GM23338 (cell line): ENCODE measurements at regions not wholly inside any gene's neighbourhood (a gene's known extent, or its start where the extent isn't known, plus 50 kb on each side); places are given as distances from the start of the nearest gene placed in this dataset.

Experiments used
- ATAC-seq: fragments of 200-7000 bp; cut with Tn5 transposase; 3 replicates; pipeline ENCODE4 v1.9.1; 2020
- DNase-seq: peaks from one replicate; pipeline ENCODE4 v3.0.0-alpha.2; 2015; ENCODE audit warnings: low spot score
- H2AFZ ChIP-seq: fragments of 200-600 bp; sonication (generic); 2 replicates; pipeline ENCODE4 v1.8.0; 2016; ENCODE audit warnings: antibody characterized with exemption, mild to moderate bottlenecking, moderate library complexity
- H3F3A ChIP-seq: fragments of 200-600 bp; sonication (generic); replicated peaks from 2 replicates; pipeline ENCODE4 v1.8.0; 2017; ENCODE audit warnings: antibody characterized with exemption, mixed run types, low read depth
- H3K27ac ChIP-seq: fragments of 200-600 bp; sonication (generic); 2 replicates; pipeline ENCODE4 v1.6.1; 2016; ENCODE audit warnings: low read depth
- H3K27me3 ChIP-seq: fragments of 200-600 bp; sonication (generic); 2 replicates; pipeline ENCODE4 v1.8.0; 2016; ENCODE audit warnings: mild to moderate bottlenecking, mixed run types, moderate library complexity; ENCODE audit not compliant: insufficient read depth
- H3K36me3 ChIP-seq: fragments of 200-600 bp; sonication (generic); 2 replicates; pipeline ENCODE4 v1.8.0; 2016; ENCODE audit warnings: mild to moderate bottlenecking; ENCODE audit not compliant: insufficient read depth
- H3K4me1 ChIP-seq: fragments of 200-600 bp; sonication (generic); 2 replicates; pipeline ENCODE4 v1.8.0; 2016; ENCODE audit warnings: mild to moderate bottlenecking, moderate library complexity; ENCODE audit not compliant: insufficient read depth
- H3K4me2 ChIP-seq: fragments of 200-600 bp; sonication (generic); 2 replicates; pipeline ENCODE4 v1.7.1; 2017; ENCODE audit warnings: mixed run types
- H3K4me3 ChIP-seq: fragments of 200-600 bp; sonication (generic); 2 replicates; pipeline ENCODE4 v1.6.1; 2016; ENCODE audit warnings: mixed run types
- H3K79me2 ChIP-seq: fragments of 200-600 bp; sonication (generic); replicated peaks from 2 replicates; pipeline ENCODE4 v1.8.0; 2017; ENCODE audit warnings: mild to moderate bottlenecking; ENCODE audit not compliant: insufficient read depth
- H3K9me2 ChIP-seq: fragments of 200-600 bp; sonication (generic); 2 replicates; pipeline ENCODE4 v1.8.0; 2017; ENCODE audit not compliant: insufficient read depth
- H4K20me1 ChIP-seq: fragments of 200-600 bp; sonication (generic); replicated peaks from 2 replicates; pipeline ENCODE4 v1.8.0; 2017; ENCODE audit warnings: mild to moderate bottlenecking; ENCODE audit not compliant: insufficient read depth
- H3K27ac Mint-ChIP-seq: 2 replicates; pipeline ENCODE4 v1.8.0; 2020; ENCODE audit warnings: inconsistent platforms, mild to moderate bottlenecking, moderate library complexity, mixed read lengths
- H3K27me3 Mint-ChIP-seq: 3 replicates; pipeline ENCODE4 v1.8.0; 2022; ENCODE audit warnings: low read depth, mild to moderate bottlenecking, moderate library complexity, mixed read lengths, inconsistent platforms; ENCODE audit not compliant: insufficient read depth, poor library complexity
- H3K36me3 Mint-ChIP-seq: 3 replicates; pipeline ENCODE4 v1.8.0; 2021; ENCODE audit warnings: low read depth, mild to moderate bottlenecking, inconsistent platforms, moderate library complexity, mixed read lengths
- H3K4me1 Mint-ChIP-seq: 3 replicates; pipeline ENCODE4 v1.8.0; 2020; ENCODE audit warnings: mild to moderate bottlenecking, inconsistent platforms, mixed read lengths
- H3K4me3 Mint-ChIP-seq: 3 replicates; pipeline ENCODE4 v1.8.0; 2021; ENCODE audit warnings: moderate library complexity, mild to moderate bottlenecking, inconsistent platforms, mixed read lengths
- H3K9me3 Mint-ChIP-seq: 3 replicates; pipeline ENCODE4 v1.8.0; 2020; ENCODE audit warnings: moderate library complexity, mild to moderate bottlenecking, inconsistent platforms, mixed read lengths
- CTCF ChIP-seq, 2 experiments: fragments of 200-600 bp in 1 of 2; sonication (generic) in 1 of 2; conservative IDR thresholded peaks; 2 replicates each; pipeline versions ENCODE4 v1.5.1 to v1.6.1; 2016 to 2017; ENCODE audit warnings: antibody characterized with exemption in 2 of 2, low read depth in 2 of 2, mild to moderate bottlenecking in 2 of 2, moderate library complexity in 1 of 2
- EZH2 ChIP-seq: fragments of 200-600 bp; sonication (generic); IDR thresholded peaks from one replicate; pipeline ENCODE4 v1.8.0; 2017; ENCODE audit warnings: antibody characterized with exemption, mild to moderate bottlenecking, low read depth; ENCODE audit not compliant: unreplicated experiment
- NANOG ChIP-seq: IDR thresholded peaks from 2 replicates; pipeline ENCODE4 v1.6.1; 2016; ENCODE audit warnings: antibody characterized with exemption, borderline replicate concordance
- STAT1 ChIP-seq: IDR thresholded peaks from one replicate; pipeline ENCODE4 v1.6.1; 2016; ENCODE audit warnings: antibody characterized with exemption; ENCODE audit not compliant: unreplicated experiment
- ZNF114 ChIP-seq: fragments of 250-450 bp; sonication (Bioruptor Pico); IDR thresholded peaks from 2 replicates; pipeline ENCODE4 v1.5.0; 2020; ENCODE audit warnings: mild to moderate bottlenecking, moderate library complexity
- TF ChIP-seq, protein P1 (sequence below): IDR thresholded peaks from one replicate; pipeline ENCODE4 v1.6.1; 2018; ENCODE audit warnings: antibody characterized with exemption; ENCODE audit not compliant: unreplicated experiment

DNA sequence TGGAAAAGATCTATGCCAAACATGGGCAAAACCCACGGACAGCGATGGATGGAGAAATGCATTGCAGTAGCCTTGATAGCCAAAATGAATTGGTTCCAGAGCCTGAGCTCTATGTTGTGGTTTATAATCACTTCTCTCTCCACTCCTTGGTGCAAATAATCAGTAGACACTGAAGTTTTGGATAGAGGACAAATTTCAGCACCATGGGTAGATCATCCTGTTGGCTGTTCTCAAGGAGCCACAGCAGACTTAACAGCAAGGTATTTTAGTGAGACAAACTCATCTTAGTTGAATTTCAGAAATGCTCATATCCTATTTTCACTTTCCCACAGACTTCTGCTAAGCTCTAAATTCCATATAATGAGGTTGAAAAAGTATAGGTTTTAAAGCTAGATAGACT, 88.3 kb upstream of the CCL1 start:
- no peaks in the 10 kb centered on the region for H3K79me2 ChIP-seq
- H3K4me1 Mint-ChIP-seq = peaks cover 7% of the 10 kb centered on the region; the same call in 2 of the 3 replicates
- H3F3A ChIP-seq = no peaks in the 10 kb centered on the region
- H3K4me2 ChIP-seq = no peak overlapping the region
- no peaks in the 10 kb centered on the region for H3K36me3 ChIP-seq
- no peaks in the 10 kb centered on the region for H3K27me3 ChIP-seq
- H3K27ac Mint-ChIP-seq = no peak overlapping the region
- H3K9me2 ChIP-seq = no peaks in the 10 kb centered on the region
- no peaks in the 10 kb centered on the region for H3K9me3 Mint-ChIP-seq
- no peak overlapping the region for H2AFZ ChIP-seq
- TF ChIP-seq, protein P1, sequence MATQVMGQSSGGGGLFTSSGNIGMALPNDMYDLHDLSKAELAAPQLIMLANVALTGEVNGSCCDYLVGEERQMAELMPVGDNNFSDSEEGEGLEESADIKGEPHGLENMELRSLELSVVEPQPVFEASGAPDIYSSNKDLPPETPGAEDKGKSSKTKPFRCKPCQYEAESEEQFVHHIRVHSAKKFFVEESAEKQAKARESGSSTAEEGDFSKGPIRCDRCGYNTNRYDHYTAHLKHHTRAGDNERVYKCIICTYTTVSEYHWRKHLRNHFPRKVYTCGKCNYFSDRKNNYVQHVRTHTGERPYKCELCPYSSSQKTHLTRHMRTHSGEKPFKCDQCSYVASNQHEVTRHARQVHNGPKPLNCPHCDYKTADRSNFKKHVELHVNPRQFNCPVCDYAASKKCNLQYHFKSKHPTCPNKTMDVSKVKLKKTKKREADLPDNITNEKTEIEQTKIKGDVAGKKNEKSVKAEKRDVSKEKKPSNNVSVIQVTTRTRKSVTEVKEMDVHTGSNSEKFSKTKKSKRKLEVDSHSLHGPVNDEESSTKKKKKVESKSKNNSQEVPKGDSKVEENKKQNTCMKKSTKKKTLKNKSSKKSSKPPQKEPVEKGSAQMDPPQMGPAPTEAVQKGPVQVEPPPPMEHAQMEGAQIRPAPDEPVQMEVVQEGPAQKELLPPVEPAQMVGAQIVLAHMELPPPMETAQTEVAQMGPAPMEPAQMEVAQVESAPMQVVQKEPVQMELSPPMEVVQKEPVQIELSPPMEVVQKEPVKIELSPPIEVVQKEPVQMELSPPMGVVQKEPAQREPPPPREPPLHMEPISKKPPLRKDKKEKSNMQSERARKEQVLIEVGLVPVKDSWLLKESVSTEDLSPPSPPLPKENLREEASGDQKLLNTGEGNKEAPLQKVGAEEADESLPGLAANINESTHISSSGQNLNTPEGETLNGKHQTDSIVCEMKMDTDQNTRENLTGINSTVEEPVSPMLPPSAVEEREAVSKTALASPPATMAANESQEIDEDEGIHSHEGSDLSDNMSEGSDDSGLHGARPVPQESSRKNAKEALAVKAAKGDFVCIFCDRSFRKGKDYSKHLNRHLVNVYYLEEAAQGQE = peak; percentile 60
- no peak for TF ChIP-seq CTCF (conservative IDR thresholded peaks at IDR 0.05; ENCODE audit: low read depth in 2 of 2)
- H4K20me1 ChIP-seq = no peaks in the 10 kb centered on the region
- DNase-seq = peak; percentile 10
- H3K27ac ChIP-seq = no peak overlapping the region
- H3K27me3 Mint-ChIP-seq = no peaks in the 10 kb centered on the region
- no peak overlapping the region for H3K4me3 ChIP-seq
- no peak; the same call in 2 of the 3 replicates for ATAC-seq
- H3K4me1 ChIP-seq = no peaks in the 10 kb centered on the region
- H3K4me3 Mint-ChIP-seq = no peak overlapping the region
- H3K36me3 Mint-ChIP-seq = no peaks in the 10 kb centered on the region

- no peaks in the 10 kb centered on the region for H3K9me3 Mint-ChIP-seq
- no peak overlapping the region for H3K27ac ChIP-seq
- H3K4me1 ChIP-seq = peaks cover 6% of the 10 kb centered on the region; the same call in 1 of the 2 replicates
- H3K27me3 ChIP-seq = no peaks in the 10 kb centered on the region
- H3K36me3 Mint-ChIP-seq = no peaks in the 10 kb centered on the region
- H3K9me2 ChIP-seq = no peaks in the 10 kb centered on the region
- H3K27me3 Mint-ChIP-seq = peaks cover 3% of the 10 kb centered on the region
- H3K4me3 Mint-ChIP-seq = no peak overlapping the region
- peaks cover 10% of the 10 kb centered on the region for H3K4me1 Mint-ChIP-seq
- H3K27ac Mint-ChIP-seq = no peak overlapping the region
- DNase-seq (no peak), ATAC-seq (no peak)
- no peaks in the 10 kb centered on the region for H3F3A ChIP-seq
- H3K79me2 ChIP-seq = no peaks in the 10 kb centered on the region
- H2AFZ ChIP-seq = no peak overlapping the region
- H3K4me3 ChIP-seq = no peak overlapping the region
- no peaks in the 10 kb centered on the region for H3K36me3 ChIP-seq
- no peak overlapping the region for H3K4me2 ChIP-seq
- H4K20me1 ChIP-seq = no peaks in the 10 kb centered on the region
- TF ChIP-seq, protein P1 = no peak
- no peak for TF ChIP-seq EZH2
- TF ChIP-seq CTCF (conservative IDR thresholded peaks at IDR 0.05; ENCODE audit: low read depth in 2 of 2) = no peak
- TF ChIP-seq STAT1 = no peak
- no peak for TF ChIP-seq ZNF114 (CRISPR knock-in tag)
- no peak for TF ChIP-seq NANOG
Observed at GRCh38 chr17:34447406-34447805, 84.4 kb upstream of the CCL1 start.
